Ovary (tissue), 7 donors: ENCODE measurements at regions not wholly inside any gene's neighbourhood (a gene's known extent, or its start where the extent isn't known, plus 50 kb on each side); places are given as distances from the start of the nearest gene placed in this dataset.

Source experiments
- DNase-seq, 5 donors: peaks; one replicate each; pipeline ENCODE4 v3.0.0-alpha.2; 2019 to 2020
- H3K27ac ChIP-seq, 2 donors: fragments of 200-600 bp; one replicate each; pipeline versions ENCODE4 v1.5.1 to v1.8.0; 2019 to 2022
- H3K27me3 ChIP-seq: fragments of 200-600 bp; one replicate; pipeline ENCODE4 v1.8.0; 2022
- H3K36me3 ChIP-seq: fragments of 200-600 bp; sonication (generic); one replicate; pipeline ENCODE4 v1.5.1; 2019
- H3K4me1 ChIP-seq: one replicate; pipeline ENCODE4 v1.8.1; 2013; ENCODE audit warnings: mild to moderate bottlenecking, moderate library complexity; ENCODE audit not compliant: insufficient read depth
- H3K4me3 ChIP-seq: fragments of 200-600 bp; sonication (generic); one replicate; pipeline ENCODE4 v1.5.1; 2017
- H3K9me3 ChIP-seq, 2 donors: fragments of 200-600 bp in 1 of 2; sonication (generic) in 1 of 2; one replicate each; pipeline versions ENCODE4 v1.5.1 to v1.8.1; 2013 to 2019; ENCODE audit warnings: mild to moderate bottlenecking in 1 of 2, moderate library complexity in 1 of 2
- CTCF ChIP-seq, 3 donors: fragments of 450-650 bp in 2 of 3; fragments of 200-600 bp in 1 of 3; IDR thresholded peaks; one replicate each; pipeline versions ENCODE4 v1.5.1 to v1.8.0; 2016 to 2022; ENCODE audit warnings: antibody characterized with exemption in 3 of 3, mild to moderate bottlenecking in 1 of 3
- EP300 ChIP-seq: sonication (generic); formaldehyde crosslinking; IDR thresholded peaks from one replicate; pipeline ENCODE4 v1.6.1; 2017; ENCODE audit warnings: antibody characterized with exemption
- POLR2A ChIP-seq: fragments of 450-650 bp; IDR thresholded peaks from one replicate; pipeline ENCODE4 v1.6.1; 2017; ENCODE audit warnings: antibody characterized with exemption, mild to moderate bottlenecking, moderate library complexity
- WGBS, 3 donors: extraction: QIAGEN DNeasy Blood & Tissue Kit in 1 of 3; methylation state at CpG; one replicate each; pipeline versions ENCODE4 v1.1.5 to v1.1.7; 2013 to 2017; 5-methylcytosine and 5-hydroxymethylcytosine counted together
- intact Hi-C, 4 donors: fragments of 100-400 bp; cut with DNase I; formaldehyde crosslinking; loops; one replicate each; pipeline versions ENCODE4 v1.11.0 to v1.15.1; 2022 to 2023
- donor health status: DM: no; HTN: no; CAD: no; lungs with moderate emphysema.
- donor health status: DM: no; HTN: no; CAD: no.
- donor health status: Bipolar disorder and iron deficiency.
- donor health status: DM: no; HTN: no; CAD: no.
- donor health status: DM: yes; HTN: yes; CAD: no.

- no peaks in the 10 kb centered on the region for H3K9me3 ChIP-seq
- WGBS, 3 donors, result 91 to 94% (median 94%) methylated on average over 16 of the region's 16 CpGs
- no peak for DNase-seq
- H3K27me3 ChIP-seq, result no peaks in the 10 kb centered on the region
- H3K4me3 ChIP-seq, result no peak overlapping the region
- no peak overlapping the region for H3K27ac ChIP-seq
- H3K4me1 ChIP-seq, result no peaks in the 10 kb centered on the region
- TF ChIP-seq EP300 (no peak), CTCF (IDR thresholded peaks at IDR 0.05) (no peak), POLR2A (no peak)
- intact Hi-C loops, result no loop called here
- no peaks in the 10 kb centered on the region for H3K36me3 ChIP-seq
Measured at GRCh38 chr20:10793766-10794165, 120.0 kb upstream of the JAG1 start.

GRCh38 chr20:10794765-10795164 lies 121.0 kb upstream of the JAG1 start:
- H3K4me1 ChIP-seq, result no peaks in the 10 kb centered on the region
- H3K27ac ChIP-seq, result no peak overlapping the region
- H3K36me3 ChIP-seq, result no peaks in the 10 kb centered on the region
- H3K27me3 ChIP-seq, result no peaks in the 10 kb centered on the region
- intact Hi-C loops, result no loop called here
- no peak for DNase-seq
- TF ChIP-seq EP300, result no peak
- no peak for TF ChIP-seq CTCF (IDR thresholded peaks at IDR 0.05)
- no peak for TF ChIP-seq POLR2A
- H3K9me3 ChIP-seq, result no peaks in the 10 kb centered on the region
- no peak overlapping the region for H3K4me3 ChIP-seq
- whole genome bisulfite sequencing, 3 donors, result 72 to 91% (median 75%) methylated on average over 3 of the region's 3 CpGs

- DNase-seq, result no peak
- H3K4me3 ChIP-seq, result no peak overlapping the region
- no peaks in the 10 kb centered on the region for H3K9me3 ChIP-seq
- intact Hi-C loops, result no loop called here
- no peaks in the 10 kb centered on the region for H3K27me3 ChIP-seq
- H3K27ac ChIP-seq, result no peak overlapping the region
- TF ChIP-seq POLR2A (no peak), CTCF (IDR thresholded peaks at IDR 0.05) (no peak), EP300 (no peak)
- WGBS, 3 donors, result 44 to 53% (median 53%) methylated on average over 11 of the region's 11 CpGs
- H3K36me3 ChIP-seq, result no peaks in the 10 kb centered on the region
- no peaks in the 10 kb centered on the region for H3K4me1 ChIP-seq
Measured at GRCh38 chr20:10795286-10796026, 121.7 kb upstream of the JAG1 start.

GRCh38 chr20:10798811-10799210 lies 125.0 kb upstream of the JAG1 start:
- DNase-seq, result no peak
- no peaks in the 10 kb centered on the region for H3K36me3 ChIP-seq
- no peak for TF ChIP-seq POLR2A
- TF ChIP-seq CTCF (IDR thresholded peaks at IDR 0.05), result no peak
- no peak for TF ChIP-seq EP300
- intact Hi-C loops, result no loop called here
- H3K27ac ChIP-seq, result no peak overlapping the region
- no peaks in the 10 kb centered on the region for H3K27me3 ChIP-seq
- H3K9me3 ChIP-seq, result no peaks in the 10 kb centered on the region
- H3K4me3 ChIP-seq, result no peak overlapping the region
- WGBS, 3 donors, result 88 to 94% (median 91%) methylated on average over 3 of the region's 3 CpGs
- no peaks in the 10 kb centered on the region for H3K4me1 ChIP-seq
